ENCODE measurements at regions not wholly inside any gene's neighbourhood (a gene's known extent, or its start where the extent isn't known, plus 50 kb on each side); places are given as distances from the start of the nearest gene placed in this dataset.

GRCh38 chr10:93206652-93207051, 133.0 kb downstream of the CYP26A1 start:
- H3K27ac ChIP-seq: no peak overlapping the region
- TF ChIP-seq CTCF (IDR thresholded peaks at IDR 0.05) (no peak), ZFX (IDR thresholded peaks at IDR 0.05; ENCODE audit: borderline replicate concordance) (no peak)

GRCh38 chr10:93208717-93209464, 135.2 kb downstream of the CYP26A1 start:
- no peak overlapping the region for H3K27ac ChIP-seq
- TF ChIP-seq ZFX (IDR thresholded peaks at IDR 0.05; ENCODE audit: borderline replicate concordance) (no peak), CTCF (IDR thresholded peaks at IDR 0.05) (no peak)

- no peak overlapping the region for H3K27ac ChIP-seq
- TF ChIP-seq ZFX (IDR thresholded peaks at IDR 0.05; ENCODE audit: borderline replicate concordance) (no peak), CTCF (IDR thresholded peaks at IDR 0.05) (no peak)
These were observed 138.3 kb downstream of the CYP26A1 start for GRCh38 chr10:93211991-93212390.

- TF ChIP-seq ZFX (IDR thresholded peaks at IDR 0.05; ENCODE audit: borderline replicate concordance): no peak
- no peak for TF ChIP-seq CTCF (IDR thresholded peaks at IDR 0.05)
- H3K27ac ChIP-seq: no peak overlapping the region
These were observed 141.6 kb downstream of the CYP26A1 start for GRCh38 chr10:93215312-93215711.

GRCh38 chr10:93216341-93216985, 142.8 kb downstream of the CYP26A1 start:
- no peak overlapping the region for H3K27ac ChIP-seq
- TF ChIP-seq ZFX (IDR thresholded peaks at IDR 0.05; ENCODE audit: borderline replicate concordance) (no peak), CTCF (IDR thresholded peaks at IDR 0.05) (no peak)

GRCh38 chr10:93218386-93218785, 144.7 kb downstream of the CYP26A1 start:
- TF ChIP-seq ZFX (IDR thresholded peaks at IDR 0.05; ENCODE audit: borderline replicate concordance): no peak
- TF ChIP-seq CTCF (IDR thresholded peaks at IDR 0.05): no peak
- no peak overlapping the region for H3K27ac ChIP-seq

- TF ChIP-seq ZFX (IDR thresholded peaks at IDR 0.05; ENCODE audit: borderline replicate concordance) (no peak), CTCF (IDR thresholded peaks at IDR 0.05) (no peak)
- H3K27ac ChIP-seq: no peak overlapping the region
These were observed 145.7 kb downstream of the CYP26A1 start for GRCh38 chr10:93219347-93219746.
